Breast epithelium (tissue), 3 donors: ENCODE measurements at regions not wholly inside any gene's neighbourhood (a gene's known extent, or its start where the extent isn't known, plus 50 kb on each side); places are given as distances from the start of the nearest gene placed in this dataset.

Source experiments
- POLR2A ChIP-seq: fragments of 450-650 bp; IDR thresholded peaks from one replicate; pipeline ENCODE4 v1.6.1; 2016; ENCODE audit warnings: antibody characterized with exemption, mild to moderate bottlenecking, moderate library complexity
- TF ChIP-seq, protein P1 (sequence below), 3 donors: fragments of 450-650 bp; IDR thresholded peaks; one replicate each; pipeline ENCODE4 v1.5.1; 2016 to 2017; ENCODE audit warnings: antibody characterized with exemption in 3 of 3, mild to moderate bottlenecking in 3 of 3, moderate library complexity in 3 of 3

DNA sequence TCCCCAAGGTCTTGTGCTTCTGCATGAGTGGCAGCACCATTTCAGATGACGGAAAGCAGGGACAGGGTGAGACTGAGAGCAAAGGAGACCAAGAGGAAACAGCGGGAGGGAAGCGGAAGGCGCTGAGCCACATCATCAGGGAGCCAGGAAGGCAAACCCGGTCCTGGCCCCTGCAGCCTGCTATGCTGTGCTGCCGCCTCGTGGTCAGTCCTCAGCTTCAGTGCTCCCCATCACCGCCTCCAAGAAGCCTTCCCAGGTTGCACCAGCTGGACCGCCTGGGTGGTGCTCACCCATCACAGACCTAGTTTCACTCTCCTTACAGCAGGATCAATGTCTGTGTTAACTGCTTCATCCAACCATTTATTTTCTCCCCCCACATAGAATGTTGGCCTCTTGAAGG, 73.0 kb upstream of the PHF21B start:
- TF ChIP-seq, protein P1, sequence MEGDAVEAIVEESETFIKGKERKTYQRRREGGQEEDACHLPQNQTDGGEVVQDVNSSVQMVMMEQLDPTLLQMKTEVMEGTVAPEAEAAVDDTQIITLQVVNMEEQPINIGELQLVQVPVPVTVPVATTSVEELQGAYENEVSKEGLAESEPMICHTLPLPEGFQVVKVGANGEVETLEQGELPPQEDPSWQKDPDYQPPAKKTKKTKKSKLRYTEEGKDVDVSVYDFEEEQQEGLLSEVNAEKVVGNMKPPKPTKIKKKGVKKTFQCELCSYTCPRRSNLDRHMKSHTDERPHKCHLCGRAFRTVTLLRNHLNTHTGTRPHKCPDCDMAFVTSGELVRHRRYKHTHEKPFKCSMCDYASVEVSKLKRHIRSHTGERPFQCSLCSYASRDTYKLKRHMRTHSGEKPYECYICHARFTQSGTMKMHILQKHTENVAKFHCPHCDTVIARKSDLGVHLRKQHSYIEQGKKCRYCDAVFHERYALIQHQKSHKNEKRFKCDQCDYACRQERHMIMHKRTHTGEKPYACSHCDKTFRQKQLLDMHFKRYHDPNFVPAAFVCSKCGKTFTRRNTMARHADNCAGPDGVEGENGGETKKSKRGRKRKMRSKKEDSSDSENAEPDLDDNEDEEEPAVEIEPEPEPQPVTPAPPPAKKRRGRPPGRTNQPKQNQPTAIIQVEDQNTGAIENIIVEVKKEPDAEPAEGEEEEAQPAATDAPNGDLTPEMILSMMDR (IDR thresholded peaks at IDR 0.05): no peak
- TF ChIP-seq POLR2A: no peak
